Activated naive CD4-positive, alpha-beta T cell treated with anti-CD3 and anti-CD28 coated beads for 36 hours (primary cell): ENCODE measurements at regions not wholly inside any gene's neighbourhood (a gene's known extent, or its start where the extent isn't known, plus 50 kb on each side); places are given as distances from the start of the nearest gene placed in this dataset.

Source experiments
- CTCF ChIA-PET: fragments of 350-600 bp; sonication (Branson Sonifier 250); formaldehyde crosslinking; loops from one replicate; lab custom pipeline; 2021; ENCODE audit warnings: antibody characterized with exemption; lab: Charles Lee
- DNase-seq: peaks from one replicate; pipeline ENCODE4 v3.0.0-alpha.2; 2020
- H3K27ac Mint-ChIP-seq: one replicate; pipeline ENCODE4 v1.8.0; 2021; ENCODE audit warnings: mild to moderate bottlenecking, mixed read lengths
- H3K27me3 Mint-ChIP-seq: one replicate; pipeline ENCODE4 v1.8.0; 2021; ENCODE audit warnings: low read depth, mixed read lengths
- H3K36me3 Mint-ChIP-seq: one replicate; pipeline ENCODE4 v1.8.0; 2021; ENCODE audit warnings: low read depth, mixed read lengths
- H3K4me1 Mint-ChIP-seq: one replicate; pipeline ENCODE4 v1.8.0; 2021; ENCODE audit warnings: low read depth, mixed read lengths
- H3K4me3 Mint-ChIP-seq: one replicate; pipeline ENCODE4 v1.8.0; 2021; ENCODE audit warnings: mild to moderate bottlenecking, moderate library complexity, mixed read lengths
- H3K9me3 Mint-ChIP-seq: one replicate; pipeline ENCODE4 v1.8.0; 2021; ENCODE audit warnings: mixed read lengths
- intact Hi-C: fragments of 100-400 bp; cut with micrococcal nuclease; formaldehyde crosslinking; loops from one replicate; pipeline ENCODE4 v1.15.1; 2023

GRCh38 chr6:95325916-95326315 is 251.4 kb upstream of the MANEA start:
- Mint-ChIP-seq H3K9me3 (no peaks in the 10 kb centered on the region), H3K4me3 (no peak overlapping the region), H3K4me1 (no peaks in the 10 kb centered on the region), H3K36me3 (no peaks in the 10 kb centered on the region), H3K27me3 (no peaks in the 10 kb centered on the region), H3K27ac (no peak overlapping the region)
- no peak for DNase-seq
- intact Hi-C loops = no loop called here
- CTCF ChIA-PET = no interaction called here

GRCh38 chr6:95328231-95328630 is 249.1 kb upstream of the MANEA start:
- no peak overlapping the region for H3K4me3 Mint-ChIP-seq
- CTCF ChIA-PET = no interaction called here
- no peaks in the 10 kb centered on the region for H3K4me1 Mint-ChIP-seq
- no peak overlapping the region for H3K27ac Mint-ChIP-seq
- DNase-seq = no peak
- no peaks in the 10 kb centered on the region for H3K27me3 Mint-ChIP-seq
- H3K9me3 Mint-ChIP-seq = no peaks in the 10 kb centered on the region
- H3K36me3 Mint-ChIP-seq = no peaks in the 10 kb centered on the region
- intact Hi-C loops = no loop called here

- Mint-ChIP-seq H3K4me3 (no peak overlapping the region), H3K27me3 (no peaks in the 10 kb centered on the region), H3K9me3 (no peaks in the 10 kb centered on the region), H3K27ac (no peak overlapping the region), H3K4me1 (no peaks in the 10 kb centered on the region), H3K36me3 (no peaks in the 10 kb centered on the region)
- intact Hi-C loops = no loop called here
- CTCF ChIA-PET = no interaction called here
- DNase-seq = no peak
These were observed 225.1 kb upstream of the MANEA start for GRCh38 chr6:95352064-95352795.

- Mint-ChIP-seq H3K27me3 (no peaks in the 10 kb centered on the region), H3K36me3 (no peaks in the 10 kb centered on the region), H3K9me3 (no peaks in the 10 kb centered on the region), H3K4me3 (no peak overlapping the region), H3K27ac (no peak overlapping the region), H3K4me1 (no peaks in the 10 kb centered on the region)
- DNase-seq = no peak
- intact Hi-C loops = no loop called here
- CTCF ChIA-PET = no interaction called here
These were observed 222.8 kb upstream of the MANEA start for GRCh38 chr6:95354551-95354950.

- Mint-ChIP-seq H3K4me1 (no peaks in the 10 kb centered on the region), H3K4me3 (no peak overlapping the region), H3K27ac (no peak overlapping the region), H3K9me3 (no peaks in the 10 kb centered on the region), H3K27me3 (no peaks in the 10 kb centered on the region), H3K36me3 (no peaks in the 10 kb centered on the region)
- no peak for DNase-seq
- CTCF ChIA-PET = no interaction called here
- intact Hi-C loops = no loop called here
These were observed 219.8 kb upstream of the MANEA start for GRCh38 chr6:95357380-95358020.

- no peaks in the 10 kb centered on the region for H3K9me3 Mint-ChIP-seq
- no peaks in the 10 kb centered on the region for H3K36me3 Mint-ChIP-seq
- no peak for DNase-seq
- CTCF ChIA-PET = no interaction called here
- intact Hi-C loops = loop anchor here (1.0 to 10.0 kb wide), 5 partner anchors 67 to 1691 kb away; partner anchors contain the start of gene NDUFAF4
- H3K4me1 Mint-ChIP-seq = no peaks in the 10 kb centered on the region
- no peak overlapping the region for H3K4me3 Mint-ChIP-seq
- no peaks in the 10 kb centered on the region for H3K27me3 Mint-ChIP-seq
- no peak overlapping the region for H3K27ac Mint-ChIP-seq
These were observed 213.2 kb upstream of the MANEA start for GRCh38 chr6:95364016-95364604.

GRCh38 chr6:95365454-95365853 is 211.9 kb upstream of the MANEA start:
- CTCF ChIA-PET = interaction anchor here (0.5 kb wide), 1 partner anchor 16 kb away, joined by 3 read pairs; no protein-coding TSS in a partner anchor
- intact Hi-C loops = loop anchor here (2.0 to 10.0 kb wide), 4 partner anchors 65 to 1689 kb away; partner anchors contain the start of gene NDUFAF4
- no peaks in the 10 kb centered on the region for H3K27me3 Mint-ChIP-seq
- no peak overlapping the region for H3K27ac Mint-ChIP-seq
- H3K9me3 Mint-ChIP-seq = no peaks in the 10 kb centered on the region
- no peaks in the 10 kb centered on the region for H3K4me1 Mint-ChIP-seq
- DNase-seq = no peak
- no peak overlapping the region for H3K4me3 Mint-ChIP-seq
- H3K36me3 Mint-ChIP-seq = no peaks in the 10 kb centered on the region

GRCh38 chr6:95366414-95366813 is 210.9 kb upstream of the MANEA start:
- Mint-ChIP-seq H3K9me3 (no peaks in the 10 kb centered on the region), H3K36me3 (no peaks in the 10 kb centered on the region), H3K4me3 (no peak overlapping the region), H3K27me3 (no peaks in the 10 kb centered on the region), H3K4me1 (no peaks in the 10 kb centered on the region), H3K27ac (no peak overlapping the region)
- CTCF ChIA-PET = no interaction called here
- intact Hi-C loops = loop anchor here (10.0 kb wide), 2 partner anchors 1528 to 1688 kb away; partner anchors contain the start of gene NDUFAF4
- no peak for DNase-seq

- intact Hi-C loops = no loop called here
- Mint-ChIP-seq H3K27ac (no peak overlapping the region), H3K4me1 (no peaks in the 10 kb centered on the region), H3K9me3 (peaks cover 9% of the 10 kb centered on the region), H3K27me3 (no peaks in the 10 kb centered on the region), H3K36me3 (no peaks in the 10 kb centered on the region), H3K4me3 (no peak overlapping the region)
- CTCF ChIA-PET = no interaction called here
- DNase-seq = no peak
These were observed 193.5 kb upstream of the MANEA start for GRCh38 chr6:95383878-95384277.

GRCh38 chr6:95384988-95385387 is 192.3 kb upstream of the MANEA start:
- Mint-ChIP-seq H3K27ac (no peak overlapping the region), H3K4me1 (no peaks in the 10 kb centered on the region), H3K4me3 (no peak overlapping the region), H3K9me3 (peaks cover 3% of the 10 kb centered on the region), H3K27me3 (no peaks in the 10 kb centered on the region), H3K36me3 (no peaks in the 10 kb centered on the region)
- no peak for DNase-seq
- CTCF ChIA-PET = no interaction called here
- intact Hi-C loops = no loop called here

GRCh38 chr6:95387845-95388244 is 189.5 kb upstream of the MANEA start:
- Mint-ChIP-seq H3K27ac (no peak overlapping the region), H3K9me3 (no peaks in the 10 kb centered on the region), H3K4me1 (no peaks in the 10 kb centered on the region), H3K4me3 (no peak overlapping the region), H3K36me3 (no peaks in the 10 kb centered on the region), H3K27me3 (no peaks in the 10 kb centered on the region)
- intact Hi-C loops = no loop called here
- CTCF ChIA-PET = interaction anchor here (0.6 kb wide), 1 partner anchor 303 kb away, joined by 4 read pairs; no protein-coding TSS in a partner anchor
- no peak for DNase-seq

GRCh38 chr6:95404777-95405176 is 172.6 kb upstream of the MANEA start:
- H3K9me3 Mint-ChIP-seq = no peaks in the 10 kb centered on the region
- CTCF ChIA-PET = no interaction called here
- no peak overlapping the region for H3K27ac Mint-ChIP-seq
- H3K27me3 Mint-ChIP-seq = peaks cover 1% of the 10 kb centered on the region
- no peaks in the 10 kb centered on the region for H3K4me1 Mint-ChIP-seq
- intact Hi-C loops = no loop called here
- no peak for DNase-seq
- H3K36me3 Mint-ChIP-seq = no peaks in the 10 kb centered on the region
- H3K4me3 Mint-ChIP-seq = no peak overlapping the region
